Neuronal stem cell (in vitro differentiated cells): ENCODE measurements at regions not wholly inside any gene's neighbourhood (a gene's known extent, or its start where the extent isn't known, plus 50 kb on each side); places are given as distances from the start of the nearest gene placed in this dataset.

Experiments used
- DNase-seq: peaks from one replicate; pipeline ENCODE4 v3.0.0-alpha.2; 2013; ENCODE audit warnings: low spot score
- H2AFZ ChIP-seq: one replicate; pipeline ENCODE4 v1.6.1; 2013; ENCODE audit warnings: mild to moderate bottlenecking, low read length, inconsistent platforms
- H2AK5ac ChIP-seq: 2 replicates; pipeline ENCODE4 v1.6.1; 2013; ENCODE audit warnings: low read depth, mild to moderate bottlenecking, inconsistent platforms, low read length, moderate library complexity, mixed read lengths
- H2BK120ac ChIP-seq: 2 replicates; pipeline ENCODE4 v1.6.1; 2013; ENCODE audit warnings: low read depth, mild to moderate bottlenecking, inconsistent platforms, low read length, moderate library complexity, mixed read lengths
- H2BK12ac ChIP-seq: one replicate; pipeline ENCODE4 v1.6.1; 2013; ENCODE audit warnings: low read length, inconsistent platforms
- H2BK15ac ChIP-seq: 2 replicates; pipeline ENCODE4 v1.6.1; 2013; ENCODE audit warnings: mild to moderate bottlenecking, low read length, inconsistent platforms, mixed read lengths
- H2BK5ac ChIP-seq: one replicate; pipeline ENCODE4 v1.6.1; 2013; ENCODE audit warnings: inconsistent platforms, mild to moderate bottlenecking, low read length, moderate library complexity
- H3K14ac ChIP-seq: one replicate; pipeline ENCODE4 v1.6.1; 2013; ENCODE audit warnings: low read length, inconsistent platforms
- H3K18ac ChIP-seq: 2 replicates; pipeline ENCODE4 v1.6.1; 2013; ENCODE audit warnings: low read length, inconsistent platforms
- H3K23ac ChIP-seq: 2 replicates; pipeline ENCODE4 v1.6.1; 2013; ENCODE audit warnings: low read depth, mild to moderate bottlenecking, mixed read lengths, low read length, inconsistent platforms; ENCODE audit not compliant: poor library complexity
- H3K27ac ChIP-seq: replicated peaks from 3 replicates; pipeline ENCODE4 v1.5.1; 2013; ENCODE audit warnings: low read length, inconsistent platforms
- H3K27me3 ChIP-seq, 3 experiments: 2 replicates each; pipeline ENCODE4 v1.6.1; 2013; ENCODE audit warnings: low read length in 3 of 3, mild to moderate bottlenecking in 2 of 3, inconsistent platforms in 1 of 3, low read depth in 1 of 3, mixed read lengths in 1 of 3, moderate library complexity in 1 of 3; ENCODE audit not compliant: control insufficient read depth in 3 of 3, insufficient read depth in 3 of 3
- H3K36me3 ChIP-seq, 2 donors: replicated peaks in 1 of 2; 2 replicates each; pipeline ENCODE4 v1.6.1; 2013; ENCODE audit warnings: low read length in 2 of 2; ENCODE audit not compliant: control insufficient read depth in 2 of 2, insufficient read depth in 2 of 2
- H3K4ac ChIP-seq: 2 replicates; pipeline ENCODE4 v1.6.1; 2013; ENCODE audit warnings: inconsistent platforms, mild to moderate bottlenecking, low read length, moderate library complexity
- H3K4me1 ChIP-seq, 2 donors: 1 replicate in 1 of 2; 2 replicates in 1 of 2; pipeline ENCODE4 v1.6.1; 2013; ENCODE audit warnings: low read length in 2 of 2, low read depth in 1 of 2; ENCODE audit not compliant: control insufficient read depth in 2 of 2, insufficient read depth in 1 of 2
- H3K4me2 ChIP-seq: one replicate; pipeline ENCODE4 v1.6.1; 2013; ENCODE audit warnings: mild to moderate bottlenecking, low read length, inconsistent platforms; ENCODE audit not compliant: insufficient read depth, poor library complexity, severe bottlenecking
- H3K4me3 ChIP-seq, 2 donors: 2 replicates each; pipeline ENCODE4 v1.5.1; 2013; ENCODE audit warnings: low read length in 2 of 2, mild to moderate bottlenecking in 2 of 2, inconsistent platforms in 1 of 2, moderate library complexity in 1 of 2
- H3K79me1 ChIP-seq: one replicate; pipeline ENCODE4 v1.6.1; 2013; ENCODE audit warnings: low read depth, mild to moderate bottlenecking, inconsistent platforms, low read length, moderate library complexity
- H3K9ac ChIP-seq: one replicate; pipeline ENCODE4 v1.6.1; 2013; ENCODE audit warnings: mild to moderate bottlenecking, low read depth, low read length, inconsistent platforms; ENCODE audit not compliant: poor library complexity
- H3K9me3 ChIP-seq, 2 donors: replicated peaks in 1 of 2; 2 replicates each; pipeline versions ENCODE3 to v1.6.1; 2013; ENCODE audit warnings: low read length in 2 of 2, mild to moderate bottlenecking in 2 of 2, inconsistent platforms in 1 of 2, low read depth in 1 of 2, mixed read lengths in 1 of 2, moderate library complexity in 1 of 2; ENCODE audit not compliant: control insufficient read depth in 2 of 2, insufficient read depth in 1 of 2
- H4K8ac ChIP-seq: one replicate; pipeline ENCODE4 v1.6.1; 2013; ENCODE audit warnings: low read depth, mild to moderate bottlenecking, inconsistent platforms, low read length, moderate library complexity
- H4K91ac ChIP-seq: one replicate; pipeline ENCODE4 v1.6.1; 2013; ENCODE audit warnings: low read length, low read depth, mild to moderate bottlenecking, inconsistent platforms; ENCODE audit not compliant: poor library complexity
- WGBS, 2 donors: extraction: QIAGEN DNeasy Blood & Tissue Kit; methylation state at CpG; one replicate each; pipeline ENCODE4 v1.1.7; 2013; ENCODE audit warnings: missing lambda C conversion rate in 2 of 2, mixed read lengths in 1 of 2; ENCODE audit not compliant: insufficient read length in 2 of 2, insufficient replicate concordance in 1 of 2; ENCODE audit errors: extremely low coverage in 2 of 2; 5-methylcytosine and 5-hydroxymethylcytosine counted together

DNA sequence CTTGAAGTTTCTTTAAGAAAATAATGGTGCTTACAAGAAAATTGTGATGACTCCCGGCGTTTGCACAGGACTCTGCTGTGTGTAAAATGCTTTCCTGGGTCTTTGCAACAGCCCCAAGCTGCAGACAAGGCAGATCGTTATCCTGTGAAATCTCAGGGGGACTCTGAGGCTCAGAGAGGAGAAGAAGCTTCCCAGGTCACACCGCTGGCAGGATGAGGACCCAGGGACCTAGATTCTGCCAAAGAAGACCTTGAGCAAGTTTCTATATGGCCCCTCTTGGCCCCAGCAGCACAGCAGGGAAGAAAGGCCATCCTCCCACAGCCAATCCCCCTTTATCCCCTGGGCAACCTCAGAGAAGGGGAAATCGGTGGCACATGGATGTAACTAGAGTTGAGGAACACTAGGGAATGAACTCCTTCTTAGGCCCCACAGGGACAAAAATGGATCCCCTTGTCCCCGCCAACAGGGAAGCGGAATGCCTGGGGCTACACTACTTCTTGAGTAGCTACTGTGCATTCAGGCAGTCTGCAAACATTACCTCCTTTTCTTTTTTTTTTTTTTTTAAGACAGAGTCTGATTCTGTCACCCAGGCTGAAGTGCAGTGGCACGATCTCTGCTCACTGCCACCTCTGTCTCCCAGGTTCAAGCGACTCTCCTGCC is 72.8 kb downstream of the CPN2 start:
- H3K4me2 ChIP-seq, result no peak overlapping the region
- H3K4ac ChIP-seq, result no peak overlapping the region
- H3K9me3 ChIP-seq, result no peaks in the 10 kb centered on the region
- no CpG with 5 or more reads among the region's 9 CpGs for WGBS, 2 donors
- H3K79me1 ChIP-seq, result no peaks in the 10 kb centered on the region
- H2AK5ac ChIP-seq, result no peak overlapping the region
- no peak overlapping the region for H4K8ac ChIP-seq
- H3K9ac ChIP-seq, result no peak overlapping the region
- no peak overlapping the region for H2BK15ac ChIP-seq
- DNase-seq, result no peak
- H3K4me1 ChIP-seq, result peaks cover 33 to 39% of the 10 kb centered on the region in 2 donors
- no peaks in the 10 kb centered on the region for H3K36me3 ChIP-seq
- H3K27ac ChIP-seq, result no peak overlapping the region
- H2BK12ac ChIP-seq, result no peak overlapping the region
- no peak overlapping the region for H3K14ac ChIP-seq
- H2AFZ ChIP-seq, result peak overlapping the region; percentile 47
- no peak overlapping the region for H4K91ac ChIP-seq
- no peak overlapping the region for H3K18ac ChIP-seq
- H3K4me3 ChIP-seq, result no peak overlapping the region
- no peak overlapping the region for H3K23ac ChIP-seq
- H2BK5ac ChIP-seq, result no peak overlapping the region
- H2BK120ac ChIP-seq, result no peak overlapping the region
- H3K27me3 ChIP-seq, result peaks cover 0 to 4% (median 0%) of the 10 kb centered on the region in 3 experiments

DNA sequence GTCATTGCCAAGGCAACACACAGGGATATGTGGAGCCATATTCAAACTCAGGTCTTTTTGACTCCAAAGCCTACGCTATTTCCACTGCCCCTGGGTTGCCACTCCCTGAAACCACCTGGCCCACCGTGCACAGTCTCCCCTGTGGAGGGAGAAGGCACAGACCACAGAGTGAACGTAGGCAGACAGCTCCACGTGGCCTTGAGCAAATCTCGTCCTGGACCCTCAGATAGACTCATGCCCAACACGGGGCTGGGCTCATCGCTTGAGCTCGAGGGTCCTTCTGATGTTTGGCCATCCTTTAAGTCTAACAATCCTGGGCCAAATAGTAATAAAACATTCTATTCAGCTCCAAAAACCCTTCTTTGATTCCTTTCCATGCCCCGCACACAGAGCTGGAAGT is 72.0 kb downstream of the CPN2 start:
- Histone ChIP-seq H3K4me1 (peaks cover 29 to 39% of the 10 kb centered on the region in 2 donors), H3K4me2 (no peak overlapping the region), H4K8ac (no peak overlapping the region), H3K23ac (no peak overlapping the region), H3K14ac (no peak overlapping the region), H3K4me3 (no peak overlapping the region), H2BK15ac (no peak overlapping the region), H3K4ac (no peak overlapping the region), H3K9ac (no peak overlapping the region), H3K36me3 (no peaks in the 10 kb centered on the region), H3K18ac (no peak overlapping the region), H2BK120ac (no peak overlapping the region), H2BK5ac (no peak overlapping the region), H2AK5ac (peak overlapping the region; percentile 48), H3K27me3 (peaks cover 0 to 4% (median 0%) of the 10 kb centered on the region in 3 experiments), H2AFZ (no peak overlapping the region), H4K91ac (no peak overlapping the region), H3K27ac (no peak overlapping the region), H2BK12ac (peak overlapping the region; percentile 78), H3K79me1 (no peaks in the 10 kb centered on the region), H3K9me3 (no peaks in the 10 kb centered on the region)
- no peak for DNase-seq
- WGBS, 2 donors, result no CpG with 5 or more reads among the region's 9 CpGs

DNA sequence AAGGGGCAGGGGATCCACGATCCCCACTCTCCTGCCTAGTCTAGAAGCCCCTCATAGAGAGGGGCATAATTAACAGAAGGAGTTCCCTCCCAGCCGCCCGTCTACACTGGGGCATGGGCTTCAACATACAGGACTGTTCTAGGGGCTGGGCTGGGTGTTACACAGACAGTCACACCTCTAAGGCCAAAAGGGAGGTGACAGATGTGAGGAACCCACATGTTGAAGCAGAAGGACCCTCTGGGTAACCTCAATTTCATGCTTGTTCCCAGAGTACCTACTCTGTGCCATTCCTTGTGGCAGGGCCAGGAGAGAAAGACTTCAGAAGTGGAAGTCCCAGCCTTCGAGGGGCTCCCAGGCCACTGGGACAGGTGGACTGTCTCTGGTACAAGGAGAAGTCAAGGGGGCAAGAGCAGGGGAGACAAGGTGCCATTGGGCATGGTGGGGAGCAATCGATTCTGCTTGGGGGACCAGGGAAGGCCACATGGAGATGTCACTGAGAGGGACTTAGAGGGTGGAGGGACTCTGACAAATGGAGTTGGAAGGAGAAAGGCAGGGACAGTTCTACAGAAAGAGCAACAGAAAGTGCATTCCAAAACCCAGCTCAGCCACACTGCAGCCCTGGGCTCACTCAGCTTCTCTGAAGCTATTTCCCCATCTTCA is 71.3 kb downstream of the CPN2 start:
- H3K4me1 ChIP-seq, result peaks cover 26 to 36% of the 10 kb centered on the region in 2 donors
- H2BK12ac ChIP-seq, result peak overlapping the region; percentile 59
- WGBS, 2 donors, result no CpG with 5 or more reads among the region's 5 CpGs
- H3K4me3 ChIP-seq, result no peak overlapping the region
- H4K91ac ChIP-seq, result no peak overlapping the region
- H3K79me1 ChIP-seq, result no peaks in the 10 kb centered on the region
- H3K14ac ChIP-seq, result no peak overlapping the region
- H2AK5ac ChIP-seq, result peak overlapping the region; percentile 48
- no peaks in the 10 kb centered on the region for H3K9me3 ChIP-seq
- peaks cover 0 to 4% (median 0%) of the 10 kb centered on the region in 3 experiments for H3K27me3 ChIP-seq
- no peaks in the 10 kb centered on the region for H3K36me3 ChIP-seq
- H2BK15ac ChIP-seq, result peak overlapping the region; percentile 20
- no peak overlapping the region for H2BK5ac ChIP-seq
- no peak overlapping the region for H2BK120ac ChIP-seq
- H4K8ac ChIP-seq, result no peak overlapping the region
- H3K4me2 ChIP-seq, result no peak overlapping the region
- DNase-seq, result no peak
- H3K9ac ChIP-seq, result no peak overlapping the region
- no peak overlapping the region for H3K4ac ChIP-seq
- H3K27ac ChIP-seq, result no peak overlapping the region
- no peak overlapping the region for H2AFZ ChIP-seq
- no peak overlapping the region for H3K23ac ChIP-seq
- H3K18ac ChIP-seq, result peak overlapping the region; percentile 50

DNA sequence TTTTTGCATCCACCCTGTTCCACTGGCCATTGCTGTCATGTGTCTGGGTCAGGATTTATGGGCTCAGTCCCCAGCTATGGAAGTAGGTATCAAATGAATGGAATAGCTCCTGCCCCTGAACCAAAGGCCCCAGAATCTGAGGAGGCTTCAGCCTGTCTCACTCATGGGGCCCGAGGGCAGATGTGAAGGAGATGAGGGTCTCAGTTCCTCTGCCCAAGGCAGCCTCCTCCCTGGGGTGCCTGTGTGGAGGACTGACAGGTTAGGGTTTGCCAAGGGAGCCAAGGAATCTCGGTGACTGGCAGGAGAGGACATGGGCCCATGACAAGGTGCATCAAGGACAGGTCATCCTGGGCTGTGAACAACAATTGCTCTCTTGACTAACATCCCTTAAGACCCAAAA is 70.4 kb downstream of the CPN2 start:
- Histone ChIP-seq H3K4me2 (no peak overlapping the region), H3K14ac (no peak overlapping the region), H4K8ac (no peak overlapping the region), H2BK120ac (no peak overlapping the region), H3K4me1 (peaks cover 28 to 39% of the 10 kb centered on the region in 2 donors), H3K27me3 (peaks cover 0 to 4% (median 0%) of the 10 kb centered on the region in 3 experiments), H3K79me1 (no peaks in the 10 kb centered on the region), H3K9ac (no peak overlapping the region), H2AK5ac (no peak overlapping the region), H2BK15ac (no peak overlapping the region), H2AFZ (no peak overlapping the region), H3K36me3 (no peaks in the 10 kb centered on the region), H3K9me3 (no peaks in the 10 kb centered on the region), H3K23ac (no peak overlapping the region), H2BK12ac (no peak overlapping the region), H3K4ac (no peak overlapping the region), H3K18ac (peak overlapping the region; percentile 0), H2BK5ac (no peak overlapping the region), H3K4me3 (no peak overlapping the region), H4K91ac (no peak overlapping the region), H3K27ac (no peak overlapping the region)
- no CpG with 5 or more reads among the region's 2 CpGs for WGBS, 2 donors
- DNase-seq, result no peak
